ENCODE measurements at regions not wholly inside any gene's neighbourhood (a gene's known extent, or its start where the extent isn't known, plus 50 kb on each side); places are given as distances from the start of the nearest gene placed in this dataset.

DNA sequence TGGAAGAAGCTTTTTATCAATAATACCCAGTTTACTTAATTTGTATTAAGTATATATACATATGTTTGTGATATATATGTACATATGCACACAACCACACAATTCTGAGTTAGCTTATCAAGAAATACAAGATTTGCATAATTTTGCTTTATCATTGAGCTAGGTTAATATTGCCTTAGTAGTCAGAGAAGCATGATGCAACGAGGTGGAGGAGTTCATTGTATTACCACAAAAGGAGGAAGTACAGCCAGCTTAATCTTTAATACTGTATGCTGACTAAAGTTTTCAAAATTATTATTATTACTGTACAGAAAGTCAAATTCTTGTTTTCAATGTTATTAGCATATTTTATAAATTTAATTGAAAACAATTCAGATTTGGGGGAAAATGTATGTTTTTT, 278.4 kb upstream of the PDGFD start:
- DNase-seq (ENCODE audit: low read depth in 1 of 2, low spot score in 2 of 2) (no peak), FAIRE-seq (no peak)
- Histone ChIP-seq H3K27ac (ENCODE audit: low read depth, low read length) (no peak overlapping the region), H4K91ac (replicated peaks; ENCODE audit: insufficient read length, low read length) (no peak overlapping the region), H4K8ac (ENCODE audit: extremely low read depth, insufficient read depth, low read length) (no peak overlapping the region), H3K23ac (ENCODE audit: insufficient read length) (no peak overlapping the region), H3K4me2 (ENCODE audit: insufficient read depth in 1 of 2, low read depth in 2 of 2, low read length in 2 of 2) (no peak overlapping the region), H3K4me3 (ENCODE audit: extremely low read depth in 1 of 4, insufficient read depth in 2 of 4, low read depth in 3 of 4, low read length in 4 of 4) (no peak overlapping the region), H2BK15ac (ENCODE audit: low read length) (no peak overlapping the region), H3K9ac (replicated peaks in 1 of 4; ENCODE audit: extremely low read depth in 1 of 4, low read depth in 3 of 4, low read length in 3 of 4) (no peak overlapping the region), H4K5ac (ENCODE audit: insufficient read length, low read depth, low read length) (no peak overlapping the region), H3K9me3 (ENCODE audit: insufficient read depth in 2 of 2, low read depth in 1 of 2, low read length in 1 of 2) (no peaks in the 10 kb centered on the region), H3K18ac (ENCODE audit: extremely low read depth, low read length) (no peak overlapping the region), H3K4ac (replicated peaks; ENCODE audit: insufficient read length, low read depth, low read length) (no peak overlapping the region), H2BK12ac (ENCODE audit: low read depth, low read length) (no peak overlapping the region), H2BK20ac (ENCODE audit: low read length) (no peak overlapping the region), H3K56ac (replicated peaks; ENCODE audit: insufficient read length, low read depth, low read length) (no peak overlapping the region), H2BK120ac (replicated peaks; ENCODE audit: low read depth, low read length) (no peak overlapping the region), H3K27me3 (replicated peaks in 1 of 4; ENCODE audit: control insufficient read depth in 3 of 4, extremely low read depth in 1 of 4, insufficient read depth in 3 of 4, low read length in 3 of 4) (no peaks in the 10 kb centered on the region), H3K23me2 (ENCODE audit: low read depth, low read length) (no peaks in the 10 kb centered on the region), H2AFZ (ENCODE audit: low read length) (no peak overlapping the region), H4K20me1 (replicated peaks in 1 of 2; ENCODE audit: control insufficient read depth in 1 of 2, insufficient read depth in 2 of 2, low read length in 2 of 2) (no peaks in the 10 kb centered on the region), H2BK5ac (ENCODE audit: low read depth, low read length) (no peak overlapping the region), H3K14ac (ENCODE audit: insufficient read length) (no peak overlapping the region), H3K79me2 (ENCODE audit: control insufficient read depth in 1 of 2, insufficient read depth in 2 of 2, low read length in 2 of 2) (no peaks in the 10 kb centered on the region), H3K4me1 (replicated peaks in 1 of 4; ENCODE audit: control insufficient read depth in 3 of 4, insufficient read depth in 4 of 4, low read length in 3 of 4) (no peaks in the 10 kb centered on the region; a peak in 1 of 7 replicates), H2AK5ac (ENCODE audit: low read depth, low read length) (no peak overlapping the region), H3K79me1 (ENCODE audit: low read depth, low read length) (no peaks in the 10 kb centered on the region), H3K36me3 (ENCODE audit: control insufficient read depth in 2 of 4, insufficient read depth in 4 of 4, low read length in 3 of 4) (no peaks in the 10 kb centered on the region)
- ChIA-PET POLR2A (ENCODE audit: partially characterized antibody) (no interaction called here), CTCF (ENCODE audit: partially characterized antibody) (interaction anchor here (0.6 to 1.1 kb wide), 3 partner anchors 22 to 1541 kb away, joined by 3 to 4 read pairs (median 3); no protein-coding TSS in a partner anchor)
- 85% methylated on average over 1 of the region's 1 CpG; no CpG with 5 or more reads in 1 of the 2 experiments for WGBS, 2 experiments (ENCODE audit: extremely low coverage in 1 of 2, insufficient coverage in 1 of 2, insufficient read length in 1 of 2, insufficient replicate concordance in 2 of 2, low coverage in 1 of 2, low lambda C conversion rate in 2 of 2, missing lambda C conversion rate in 1 of 2)
- TF ChIP-seq EP300 (IDR thresholded peaks at IDR 0.05; ENCODE audit: borderline replicate concordance in 1 of 2, low read depth in 2 of 2, low read length in 2 of 2): no peak
- TF ChIP-seq RFX5 (IDR thresholded peaks at IDR 0.05; ENCODE audit: borderline replicate concordance, low read depth, low read length): no peak
- no peak for TF ChIP-seq GTF2F1 (IDR thresholded peaks at IDR 0.05; ENCODE audit: borderline replicate concordance, low read depth, low read length)
- no peak for TF ChIP-seq POLR2A (IDR thresholded peaks at IDR 0.05; ENCODE audit: control extremely low read depth in 1 of 2, low read depth in 2 of 2, low read length in 2 of 2)
- TF ChIP-seq KDM1A (IDR thresholded peaks at IDR 0.05; ENCODE audit: borderline replicate concordance, low read length): no peak
- no peak for TF ChIP-seq CTBP2 (IDR thresholded peaks at IDR 0.05; ENCODE audit: borderline replicate concordance, insufficient read depth, insufficient read length, low read length)
- TF ChIP-seq NANOG (IDR thresholded peaks at IDR 0.05; ENCODE audit: insufficient read depth, low read depth, low read length, poor library complexity, severe bottlenecking): no peak
- TF ChIP-seq TAF7 (optimal IDR thresholded peaks at IDR 0.05; ENCODE audit: borderline replicate concordance, low read depth, low read length): no peak
- no peak for TF ChIP-seq SUZ12 (IDR thresholded peaks at IDR 0.05; ENCODE audit: low read length)
- TF ChIP-seq ZNF274 (IDR thresholded peaks at IDR 0.05; ENCODE audit: borderline replicate concordance, extremely low read depth, low read length): no peak

Data from H1 (cell line).